GM21515 (cell line): ENCODE measurements at regions not wholly inside any gene's neighbourhood (a gene's known extent, or its start where the extent isn't known, plus 50 kb on each side); places are given as distances from the start of the nearest gene placed in this dataset.

Experiments
- ATAC-seq: cut with Tn5 transposase; IDR thresholded peaks from one replicate; pipeline ENCODE4 v1.9.1; 2021; ENCODE audit not compliant: unreplicated experiment

GRCh38 chr6:14707276-14707675 is 538.6 kb upstream of the JARID2 start:
- no peak for ATAC-seq

DNA sequence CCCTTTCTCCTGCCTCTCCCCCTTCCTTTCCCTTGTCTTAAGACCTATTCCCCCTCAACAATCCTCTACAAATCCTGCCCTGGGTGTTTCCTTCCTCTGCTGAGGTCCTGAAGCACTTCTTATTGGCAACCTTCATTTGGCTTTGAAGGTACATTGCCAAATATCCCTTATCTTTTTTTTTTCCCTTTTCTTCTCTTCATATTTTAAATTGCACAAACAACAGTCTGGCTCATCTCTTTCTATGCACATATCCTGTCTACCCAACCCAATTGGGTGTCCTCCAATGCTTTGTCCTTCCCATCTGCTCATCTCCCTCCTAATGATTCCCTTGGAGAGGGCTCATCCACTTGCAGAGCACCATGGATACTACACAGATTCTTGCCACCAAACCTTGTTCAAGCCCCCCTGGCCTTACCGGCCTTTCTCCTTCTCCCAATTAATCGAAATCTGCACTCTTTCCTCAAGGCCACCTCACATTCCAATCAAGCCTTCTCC is 537.9 kb upstream of the JARID2 start:
- ATAC-seq, result no peak

GRCh38 chr6:14709066-14709670 is 536.7 kb upstream of the JARID2 start:
- ATAC-seq, result no peak

DNA sequence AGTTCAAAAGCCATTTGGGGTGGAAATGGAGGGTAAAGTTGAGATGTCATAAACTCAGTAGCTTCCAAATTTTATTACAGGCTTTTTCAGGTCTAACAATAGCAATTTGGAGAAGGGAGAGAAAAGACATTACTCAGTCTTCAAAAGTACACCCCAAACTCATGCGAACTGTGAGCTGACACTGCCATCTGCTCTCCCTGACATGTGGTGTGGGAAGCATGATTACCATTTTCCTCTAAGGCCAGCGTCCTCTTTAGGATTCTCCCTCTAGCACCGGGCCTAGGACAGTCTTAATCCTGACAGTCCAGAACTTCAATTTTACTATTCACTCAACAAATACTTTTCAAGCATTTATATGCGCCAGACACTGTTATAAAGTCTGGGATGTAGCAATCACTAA is 536.0 kb upstream of the JARID2 start:
- no peak for ATAC-seq

GRCh38 chr6:14710421-14710820 is 535.4 kb upstream of the JARID2 start:
- no peak for ATAC-seq

GRCh38 chr6:14711056-14711703 is 534.7 kb upstream of the JARID2 start:
- no peak for ATAC-seq

GRCh38 chr6:14711704-14712379 is 534.0 kb upstream of the JARID2 start:
- ATAC-seq, result no peak

DNA sequence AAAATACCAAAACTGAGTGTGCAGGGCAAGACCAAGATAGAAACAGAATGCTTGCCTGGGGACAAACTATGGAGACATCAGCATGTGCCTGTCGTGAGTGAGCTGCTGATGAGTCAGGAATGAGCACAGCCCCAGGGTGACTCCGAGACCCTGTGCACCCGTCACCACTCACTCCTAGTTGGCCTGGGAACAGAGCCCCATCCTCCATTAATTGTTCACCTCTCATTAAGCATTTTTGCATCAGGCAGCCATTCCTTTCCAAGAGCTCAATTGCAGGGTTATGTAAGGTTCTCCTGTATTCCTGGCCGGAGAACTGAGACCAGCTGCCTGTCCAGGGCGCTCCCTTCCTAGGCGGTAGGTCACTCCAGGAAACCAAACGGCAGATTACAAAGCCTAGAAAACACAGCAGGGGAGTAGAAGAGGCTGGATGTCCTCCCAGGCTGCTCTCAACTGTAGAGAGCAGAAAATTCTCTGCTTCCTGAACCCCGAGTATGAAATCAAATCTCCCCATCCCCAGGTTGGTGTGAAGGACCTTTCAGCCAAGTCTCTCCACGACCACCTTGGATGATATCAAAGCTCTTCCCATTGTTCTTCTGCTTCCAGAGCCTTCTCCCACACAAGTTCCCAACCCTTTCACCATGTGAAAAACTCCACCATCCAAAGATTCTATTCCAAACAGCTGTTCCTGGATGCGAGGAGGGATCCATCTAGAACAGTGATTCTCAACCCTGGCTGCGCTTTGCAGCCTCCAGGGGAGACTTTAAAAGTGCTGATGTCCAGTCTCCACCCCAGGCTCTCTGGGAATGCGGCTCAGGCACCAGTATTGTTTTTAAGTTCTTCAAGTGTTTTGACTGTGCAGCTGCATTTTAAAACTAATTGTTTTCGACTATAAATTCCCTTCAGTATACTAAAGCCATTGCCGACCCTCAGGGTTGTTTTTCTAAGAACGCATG is 532.6 kb upstream of the JARID2 start:
- no peak for ATAC-seq

DNA sequence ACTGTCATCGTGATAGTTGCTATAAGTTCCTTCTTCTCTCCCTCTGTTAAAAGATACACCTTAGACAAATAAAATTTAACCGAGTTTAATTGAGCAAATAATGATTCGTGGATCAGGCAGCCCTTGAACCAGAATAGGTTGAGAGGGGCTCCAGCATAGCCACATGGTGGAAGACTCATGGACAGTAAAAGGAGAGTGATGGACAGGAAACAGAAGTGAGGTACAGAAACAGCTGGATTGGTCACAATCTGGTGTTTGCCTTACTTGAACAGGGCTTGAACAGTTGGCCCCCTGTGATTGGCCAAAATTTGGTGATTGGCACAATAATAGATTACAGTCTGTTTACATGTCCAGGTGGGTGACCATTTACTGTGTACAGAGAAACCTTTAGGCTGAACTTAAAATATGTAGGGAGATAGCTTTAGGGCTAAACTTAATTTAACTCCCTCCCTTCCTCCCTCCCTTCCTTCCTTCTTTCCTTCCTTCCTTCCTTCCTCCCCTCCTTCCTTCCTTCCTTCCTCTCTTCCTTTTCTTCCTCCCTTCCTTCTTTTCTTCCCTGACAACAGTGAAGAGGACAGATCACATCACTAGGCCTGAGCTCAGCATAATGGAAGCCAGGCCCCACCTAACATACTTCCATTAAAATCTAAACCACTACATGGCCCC is 531.8 kb upstream of the JARID2 start:
- ATAC-seq, result no peak

GRCh38 chr6:14715076-14715475 is 530.8 kb upstream of the JARID2 start:
- no peak for ATAC-seq

DNA sequence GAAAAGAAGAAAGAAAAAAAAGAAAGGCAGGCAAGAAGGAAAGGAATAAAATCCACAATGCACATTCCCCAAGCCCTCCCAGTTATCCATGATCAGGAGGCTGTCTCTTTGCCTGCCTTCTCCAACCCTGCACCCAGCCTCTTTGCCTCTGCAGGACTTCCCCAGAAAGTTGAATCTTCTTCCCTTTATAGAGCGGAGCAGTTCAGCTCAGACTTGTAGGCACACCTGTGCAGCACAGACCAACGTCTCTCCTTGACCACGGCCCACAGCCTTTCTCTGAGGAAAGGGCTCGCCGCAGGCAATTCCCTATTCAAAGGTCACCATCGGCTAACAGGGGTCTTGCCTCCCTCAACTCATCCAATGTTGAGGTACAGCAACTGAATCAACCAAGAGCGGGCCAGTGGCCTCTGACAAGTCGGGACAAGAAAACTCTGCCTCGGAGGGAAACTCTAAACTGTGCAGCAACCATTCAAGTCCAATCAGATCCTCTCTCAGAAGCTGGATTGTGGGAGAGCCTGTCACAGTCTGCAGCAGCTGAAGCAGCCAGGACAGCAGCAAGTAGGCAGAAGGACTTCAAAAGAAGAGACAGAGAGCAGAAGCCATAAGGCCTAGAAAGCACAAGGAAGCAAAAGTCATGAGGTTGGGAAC is 529.2 kb upstream of the JARID2 start:
- ATAC-seq, result no peak

- ATAC-seq, result no peak
Observed at GRCh38 chr6:14717307-14717706, 528.6 kb upstream of the JARID2 start.

- no peak for ATAC-seq
Observed at GRCh38 chr6:14718861-14719260, 527.0 kb upstream of the JARID2 start.

DNA sequence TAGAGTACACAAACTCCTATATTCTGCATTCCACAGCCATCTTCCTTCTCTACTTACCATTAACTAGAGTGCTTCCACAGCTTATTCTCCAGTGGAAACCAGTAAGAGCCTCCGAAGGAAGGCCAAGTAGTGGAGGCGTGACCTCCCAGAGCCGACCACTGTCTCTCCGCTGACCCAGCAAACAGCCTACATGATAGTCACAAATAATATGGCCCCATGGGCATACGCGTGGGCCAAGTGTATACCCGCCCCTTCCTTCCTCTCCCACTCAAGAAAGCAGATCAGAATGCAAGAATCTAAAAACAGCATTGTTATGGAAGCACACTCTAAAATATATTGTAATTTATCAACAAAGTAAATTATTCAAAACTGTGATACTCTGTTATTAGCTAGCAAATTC is 526.6 kb upstream of the JARID2 start:
- ATAC-seq, result no peak

DNA sequence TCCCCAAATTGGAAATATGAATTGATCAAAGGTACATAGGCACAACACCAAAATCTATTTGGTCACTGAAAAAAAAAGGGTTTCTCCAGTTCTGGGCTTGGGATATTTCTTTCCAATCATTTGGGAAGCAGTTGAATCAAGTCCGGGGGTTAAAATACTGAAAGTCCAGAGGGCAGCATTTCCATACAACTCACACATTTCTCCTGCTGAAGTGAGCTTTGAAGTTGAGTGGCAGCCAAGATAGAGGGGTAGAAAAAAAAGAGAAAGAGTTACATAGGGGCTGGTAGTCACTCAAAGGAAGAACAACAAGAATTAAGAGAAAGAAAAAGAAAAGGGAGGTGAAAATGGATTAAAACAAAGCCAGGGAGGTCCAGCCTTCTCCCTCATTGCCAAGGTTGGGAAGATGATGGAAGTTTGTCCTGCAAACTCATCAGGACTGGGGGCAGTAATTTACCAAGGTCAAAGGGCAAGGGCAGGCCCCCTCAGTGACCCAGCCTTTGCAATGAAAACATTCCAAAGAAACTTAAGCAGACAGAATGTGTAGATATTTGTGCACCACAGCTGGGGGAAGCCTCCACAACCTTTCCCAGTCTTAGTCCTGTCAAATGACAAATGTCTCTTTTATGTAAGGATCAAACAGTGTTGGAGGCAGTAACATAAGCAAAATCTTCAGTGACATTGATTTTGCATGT is 525.3 kb upstream of the JARID2 start:
- ATAC-seq, result no peak

- no peak for ATAC-seq
Observed at GRCh38 chr6:14721103-14721758, 524.6 kb upstream of the JARID2 start.

DNA sequence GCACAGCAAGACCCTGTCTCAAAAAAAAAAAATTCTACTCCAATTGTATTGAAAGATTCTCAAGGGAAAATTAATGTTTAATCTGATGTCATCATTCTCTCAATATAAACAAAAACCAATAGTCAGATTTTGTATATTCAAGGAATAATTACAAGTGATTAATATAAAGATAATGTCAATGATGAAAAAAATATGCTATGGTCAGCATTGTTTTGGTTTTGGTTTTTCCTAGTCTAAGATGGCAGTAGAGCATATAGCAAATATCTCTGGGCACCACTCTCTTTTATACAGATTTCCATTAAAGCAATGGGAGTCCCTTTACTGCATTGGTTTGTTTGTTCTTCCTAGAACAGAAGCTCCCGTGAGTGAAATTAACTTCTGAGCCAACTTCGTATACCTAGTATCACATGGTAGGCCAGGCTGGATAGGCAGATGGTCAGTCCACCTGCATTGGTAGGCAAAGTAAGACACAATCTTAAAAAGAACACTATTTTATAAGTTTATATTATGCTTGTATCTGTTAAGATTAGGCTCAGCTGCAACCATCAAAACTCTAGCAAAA is 523.8 kb upstream of the JARID2 start:
- no peak for ATAC-seq

GRCh38 chr6:14722704-14723103 is 523.2 kb upstream of the JARID2 start:
- ATAC-seq, result no peak
